Calu3 (cell line): ENCODE measurements at regions not wholly inside any gene's neighbourhood (a gene's known extent, or its start where the extent isn't known, plus 50 kb on each side); places are given as distances from the start of the nearest gene placed in this dataset.

Experiments used
- BruUV-seq: library from RNA; stranded (reverse); fragments of 400-500 nt; replicated peaks from 2 replicates; lab custom pipeline; 2021; lab: Mats Ljungman, UMichigan
- CTCF ChIA-PET: fragments of 300-600 bp; sonication (Branson Sonifier 250); formaldehyde crosslinking; loops from one replicate; lab custom pipeline; 2022; ENCODE audit warnings: antibody characterized with exemption; lab: Charles Lee
- DNase-seq: peaks from one replicate; pipeline ENCODE4 v3.0.0; 2022
- H3K27ac Mint-ChIP-seq: one replicate; pipeline ENCODE4 v1.8.0; 2022; ENCODE audit warnings: mixed read lengths; ENCODE audit not compliant: unreplicated experiment
- H3K27me3 Mint-ChIP-seq: one replicate; pipeline ENCODE4 v1.8.0; 2022; ENCODE audit warnings: mixed read lengths; ENCODE audit not compliant: unreplicated experiment
- H3K36me3 Mint-ChIP-seq: one replicate; pipeline ENCODE4 v1.8.0; 2022; ENCODE audit warnings: mild to moderate bottlenecking, moderate library complexity, mixed read lengths; ENCODE audit not compliant: insufficient read depth, unreplicated experiment
- H3K4me1 Mint-ChIP-seq: one replicate; pipeline ENCODE4 v1.8.0; 2022; ENCODE audit warnings: mild to moderate bottlenecking, low read depth, mixed read lengths; ENCODE audit not compliant: unreplicated experiment
- H3K4me3 Mint-ChIP-seq: one replicate; pipeline ENCODE4 v1.8.0; 2022; ENCODE audit warnings: mild to moderate bottlenecking, low read depth, moderate library complexity, mixed read lengths; ENCODE audit not compliant: unreplicated experiment
- H3K9me3 Mint-ChIP-seq: one replicate; pipeline ENCODE4 v1.8.0; 2022; ENCODE audit warnings: low read depth, mixed read lengths; ENCODE audit not compliant: unreplicated experiment
- intact Hi-C: fragments of 100-400 bp; cut with micrococcal nuclease; formaldehyde crosslinking; loops from one replicate; pipeline ENCODE4 v1.10.0; 2022; ENCODE audit not compliant: unreplicated experiment
- TF ChIP-seq, protein P1 (sequence below): fragments of 200-600 bp; IDR thresholded peaks from one replicate; pipeline ENCODE4 v1.8.0; 2022; ENCODE audit warnings: antibody characterized with exemption; ENCODE audit not compliant: unreplicated experiment

DNA sequence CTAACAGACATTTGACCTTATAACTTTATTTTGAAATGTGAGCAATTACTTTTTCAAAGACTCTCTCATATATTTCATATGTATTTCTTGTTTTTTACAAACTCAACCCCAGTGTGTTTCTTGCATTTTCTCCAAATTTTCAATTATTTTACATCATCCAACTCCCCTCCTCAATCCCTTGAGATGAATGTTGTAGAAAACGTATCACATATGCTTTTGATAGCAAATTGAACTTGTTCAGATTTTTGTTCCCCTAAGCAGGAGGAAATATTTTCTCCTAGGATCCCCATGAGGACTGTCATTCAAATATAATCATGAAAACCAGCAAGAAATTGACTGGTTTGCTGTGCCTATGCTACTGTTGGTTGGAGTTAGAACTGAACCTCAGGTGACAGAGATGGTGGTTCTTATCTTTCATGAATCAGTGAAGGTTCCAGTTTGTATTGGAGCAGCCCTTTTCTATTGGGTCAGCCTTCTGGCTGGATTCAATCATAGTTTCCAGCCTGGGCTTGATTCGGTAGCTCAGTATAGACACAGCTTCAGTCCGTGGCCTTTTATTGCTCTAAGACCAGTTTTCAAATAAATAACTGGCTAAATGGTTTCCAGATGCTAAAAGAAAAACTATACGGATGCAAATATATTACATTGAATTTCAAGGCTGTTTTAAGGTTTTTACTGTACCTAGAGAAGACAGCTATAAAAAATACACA is 591.0 kb downstream of the EPHA4 start:
- BruUV-seq, result no TSS peak
- TF ChIP-seq, protein P1, sequence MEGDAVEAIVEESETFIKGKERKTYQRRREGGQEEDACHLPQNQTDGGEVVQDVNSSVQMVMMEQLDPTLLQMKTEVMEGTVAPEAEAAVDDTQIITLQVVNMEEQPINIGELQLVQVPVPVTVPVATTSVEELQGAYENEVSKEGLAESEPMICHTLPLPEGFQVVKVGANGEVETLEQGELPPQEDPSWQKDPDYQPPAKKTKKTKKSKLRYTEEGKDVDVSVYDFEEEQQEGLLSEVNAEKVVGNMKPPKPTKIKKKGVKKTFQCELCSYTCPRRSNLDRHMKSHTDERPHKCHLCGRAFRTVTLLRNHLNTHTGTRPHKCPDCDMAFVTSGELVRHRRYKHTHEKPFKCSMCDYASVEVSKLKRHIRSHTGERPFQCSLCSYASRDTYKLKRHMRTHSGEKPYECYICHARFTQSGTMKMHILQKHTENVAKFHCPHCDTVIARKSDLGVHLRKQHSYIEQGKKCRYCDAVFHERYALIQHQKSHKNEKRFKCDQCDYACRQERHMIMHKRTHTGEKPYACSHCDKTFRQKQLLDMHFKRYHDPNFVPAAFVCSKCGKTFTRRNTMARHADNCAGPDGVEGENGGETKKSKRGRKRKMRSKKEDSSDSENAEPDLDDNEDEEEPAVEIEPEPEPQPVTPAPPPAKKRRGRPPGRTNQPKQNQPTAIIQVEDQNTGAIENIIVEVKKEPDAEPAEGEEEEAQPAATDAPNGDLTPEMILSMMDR, result no peak
- H3K4me3 Mint-ChIP-seq, result no peak overlapping the region
- intact Hi-C loops, result no loop called here
- DNase-seq, result no peak
- H3K36me3 Mint-ChIP-seq, result no peaks in the 10 kb centered on the region
- no peaks in the 10 kb centered on the region for H3K4me1 Mint-ChIP-seq
- peaks cover 11% of the 10 kb centered on the region for H3K27me3 Mint-ChIP-seq
- no peak overlapping the region for H3K27ac Mint-ChIP-seq
- H3K9me3 Mint-ChIP-seq, result peaks cover 2% of the 10 kb centered on the region
- CTCF ChIA-PET, result no interaction called here

DNA sequence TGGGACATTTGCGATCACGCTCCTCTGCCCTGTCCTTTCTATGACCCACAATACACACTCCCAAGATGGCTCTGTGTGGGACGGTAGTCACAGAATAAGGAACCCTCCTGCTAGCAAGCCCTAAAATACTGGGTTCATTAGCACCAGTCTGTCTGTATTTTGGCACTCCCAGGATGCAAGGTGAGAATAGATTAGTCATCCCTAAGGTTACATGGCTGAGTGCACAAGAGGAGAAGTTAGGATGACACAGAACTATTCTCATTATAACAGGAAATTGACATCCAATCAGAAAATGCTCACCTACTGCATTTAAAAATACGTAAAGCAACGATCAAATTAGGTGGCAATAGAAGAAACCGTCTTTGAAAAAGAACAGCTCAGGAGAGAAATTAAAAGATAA is 590.2 kb downstream of the EPHA4 start:
- DNase-seq, result no peak
- intact Hi-C loops, result no loop called here
- Mint-ChIP-seq H3K36me3 (no peaks in the 10 kb centered on the region), H3K27me3 (peaks cover 11% of the 10 kb centered on the region), H3K4me3 (no peak overlapping the region), H3K27ac (no peak overlapping the region), H3K4me1 (no peaks in the 10 kb centered on the region), H3K9me3 (peaks cover 2% of the 10 kb centered on the region)
- TF ChIP-seq, protein P1, result no peak
- CTCF ChIA-PET, result no interaction called here
- BruUV-seq, result no TSS peak

DNA sequence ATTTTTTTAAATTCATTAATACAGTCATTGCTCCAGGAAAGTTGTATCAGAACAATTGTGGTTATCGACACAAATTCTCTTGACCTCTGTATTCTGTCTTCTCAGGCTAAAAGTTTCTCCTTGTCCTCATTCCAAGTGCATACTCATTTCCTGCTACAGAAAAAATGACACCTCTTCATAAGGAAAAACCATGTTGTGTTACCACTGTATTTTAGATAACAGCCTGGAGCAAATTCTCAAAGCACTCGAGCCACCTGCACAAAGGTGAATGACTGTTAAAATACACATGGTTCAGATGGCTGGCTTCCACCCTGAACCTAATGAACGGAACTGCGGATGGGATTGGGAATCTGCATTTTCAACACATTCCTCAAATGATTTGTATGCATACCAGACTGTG is 586.5 kb downstream of the EPHA4 start:
- peaks cover 11% of the 10 kb centered on the region for H3K27me3 Mint-ChIP-seq
- CTCF ChIA-PET, result no interaction called here
- no peaks in the 10 kb centered on the region for H3K4me1 Mint-ChIP-seq
- intact Hi-C loops, result no loop called here
- H3K36me3 Mint-ChIP-seq, result no peaks in the 10 kb centered on the region
- no peak overlapping the region for H3K27ac Mint-ChIP-seq
- TF ChIP-seq, protein P1, result no peak
- DNase-seq, result no peak
- no peak overlapping the region for H3K4me3 Mint-ChIP-seq
- no peaks in the 10 kb centered on the region for H3K9me3 Mint-ChIP-seq
- BruUV-seq, result no TSS peak

DNA sequence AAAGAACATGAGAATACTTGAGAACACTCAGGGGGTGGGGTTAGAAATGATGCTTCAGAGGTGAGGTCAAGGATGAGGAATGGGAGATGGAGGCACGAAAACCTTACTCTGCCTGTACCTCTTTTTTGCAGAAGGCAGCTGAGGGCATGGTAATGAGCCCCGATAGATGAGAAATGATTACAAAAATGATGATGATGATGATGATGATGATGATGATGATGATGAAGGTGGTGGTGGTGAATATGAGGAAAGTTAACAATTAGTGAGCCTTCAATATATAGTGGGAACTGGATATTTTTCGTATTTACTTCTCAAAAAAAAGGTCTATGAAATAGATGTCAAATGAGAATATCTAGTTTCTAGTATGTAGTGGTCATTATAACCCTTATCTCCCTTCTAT is 584.3 kb downstream of the EPHA4 start:
- BruUV-seq, result no TSS peak
- Mint-ChIP-seq H3K9me3 (peaks cover 3% of the 10 kb centered on the region), H3K4me1 (no peaks in the 10 kb centered on the region), H3K27ac (no peak overlapping the region), H3K27me3 (peaks cover 7% of the 10 kb centered on the region), H3K36me3 (no peaks in the 10 kb centered on the region), H3K4me3 (no peak overlapping the region)
- CTCF ChIA-PET, result no interaction called here
- no peak for DNase-seq
- TF ChIP-seq, protein P1, result no peak
- intact Hi-C loops, result no loop called here
